Transverse colon (tissue), 4 donors: ENCODE measurements at regions not wholly inside any gene's neighbourhood (a gene's known extent, or its start where the extent isn't known, plus 50 kb on each side); places are given as distances from the start of the nearest gene placed in this dataset.

Source experiments
- DNase-seq: peaks from one replicate; pipeline ENCODE4 v3.0.0-alpha.2; 2019
- H3K27ac ChIP-seq, 4 donors: fragments of 200-600 bp; sonication (generic); 2 replicates each; pipeline ENCODE4 v1.5.1; 2016 to 2018; ENCODE audit warnings: inconsistent platforms in 4 of 4
- H3K27me3 ChIP-seq: fragments of 200-600 bp; sonication (generic); 2 replicates; pipeline ENCODE4 v1.5.1; 2017; ENCODE audit warnings: inconsistent platforms
- H3K36me3 ChIP-seq, 4 donors: fragments of 200-600 bp; sonication (generic); 2 replicates each; pipeline ENCODE4 v1.5.1; 2017 to 2019; ENCODE audit warnings: inconsistent platforms in 4 of 4
- H3K4me1 ChIP-seq, 4 donors: fragments of 200-600 bp; sonication (generic); 2 replicates each; pipeline ENCODE4 v1.5.1; 2017 to 2020; ENCODE audit warnings: inconsistent platforms in 4 of 4
- H3K4me3 ChIP-seq, 4 donors: fragments of 200-600 bp; sonication (generic); 1 replicate in 1 of 4; 2 replicates in 3 of 4; pipeline versions ENCODE4 v1.5.1 to v1.6.1; 2017 to 2019; ENCODE audit warnings: inconsistent platforms in 4 of 4
- H3K9me3 ChIP-seq, 2 donors: fragments of 200-600 bp; sonication (generic); 2 replicates each; pipeline ENCODE4 v1.5.1; 2017 to 2019; ENCODE audit warnings: inconsistent platforms in 2 of 2
- CTCF ChIP-seq, 5 experiments: fragments of 200-600 bp in 3 of 5; fragments of 450-650 bp in 2 of 5; sonication (generic) in 3 of 5; IDR thresholded peaks; 1 replicate in 2 of 5; 2 replicates in 3 of 5; pipeline ENCODE4 v1.5.1; 2016 to 2017; ENCODE audit warnings: antibody characterized with exemption in 5 of 5, inconsistent platforms in 3 of 5, mild to moderate bottlenecking in 2 of 5, moderate library complexity in 1 of 5
- EP300 ChIP-seq: sonication (generic); formaldehyde crosslinking; IDR thresholded peaks from one replicate; pipeline ENCODE4 v1.6.1; 2017; ENCODE audit warnings: antibody characterized with exemption, low read depth
- POLR2A ChIP-seq: fragments of 450-650 bp; IDR thresholded peaks from one replicate; pipeline ENCODE4 v1.6.1; 2016; ENCODE audit warnings: antibody characterized with exemption, mild to moderate bottlenecking, moderate library complexity
- POLR2AphosphoS5 ChIP-seq, 3 donors: sonication (generic); formaldehyde crosslinking; IDR thresholded peaks; one replicate each; pipeline ENCODE4 v1.6.1; 2016; ENCODE audit warnings: antibody characterized with exemption in 3 of 3
- WGBS, 2 donors: methylation state at CpG; one replicate each; pipeline ENCODE4 v1.1.5; 2018; ENCODE audit warnings: low coverage in 1 of 2; 5-methylcytosine and 5-hydroxymethylcytosine counted together
- in situ Hi-C, 4 donors: fragments of 200-750 bp; cut with MboI; loops; one replicate each; pipeline versions ENCODE4 v1.15.0 to v1.15.1; 2017; ENCODE audit warnings: low sequenced_read_pairs in 3 of 4, low pct_ligation_motif_present in 1 of 4, low pct_unique_long_range_greater_than_20kb in 1 of 4
- intact Hi-C: fragments of 100-400 bp; cut with DNase I; formaldehyde crosslinking; loops from one replicate; pipeline ENCODE4 v1.15.1; 2023; ENCODE audit warnings: low total_unique reads

GRCh38 chr12:104877103-104877705, 80.9 kb downstream of the SLC41A2 start:
- TF ChIP-seq CTCF (IDR thresholded peaks at IDR 0.05) (peak in 4 of 5 experiments; percentile 42 to 67 (median 55)), POLR2AphosphoS5 (IDR thresholded peaks at IDR 0.05) (no peak)
- Histone ChIP-seq H3K4me3 (no peak overlapping the region), H3K36me3 (no peaks in the 10 kb centered on the region), H3K27me3 (no peaks in the 10 kb centered on the region), H3K27ac (no peak overlapping the region), H3K4me1 (no peaks in the 10 kb centered on the region), H3K9me3 (no peaks in the 10 kb centered on the region)
- intact Hi-C loops = loop anchor here (5.0 kb wide), 1 partner anchor 495 kb away; no protein-coding TSS in a partner anchor
- 44 to 79% methylated on average over 3 of the region's 3 CpGs for WGBS, 2 donors
- peak; percentile 15 for DNase-seq
- in situ Hi-C loops = loop anchor here (5.0 to 10.0 kb wide), 2 partner anchors 492 to 495 kb away; no protein-coding TSS in a partner anchor

DNA sequence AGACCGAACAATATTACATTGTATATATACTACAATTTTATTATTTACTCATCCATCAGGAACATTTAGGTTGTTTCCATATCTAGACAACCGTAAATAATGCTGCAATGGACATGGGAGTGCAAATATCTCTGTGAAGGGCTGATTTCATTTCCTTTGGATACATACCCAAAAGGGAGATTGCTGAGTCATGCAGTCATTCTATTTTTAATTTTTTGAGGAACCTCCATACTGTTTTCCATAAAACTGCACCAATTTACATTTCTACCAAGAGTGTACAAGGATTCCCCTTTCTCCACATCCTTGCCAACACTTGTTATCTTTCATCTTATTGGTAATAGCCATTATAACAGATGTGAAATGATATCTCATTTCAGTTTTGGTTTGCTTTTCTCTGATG, 84.7 kb downstream of the SLC41A2 start:
- Histone ChIP-seq H3K9me3 (no peaks in the 10 kb centered on the region), H3K4me1 (no peaks in the 10 kb centered on the region), H3K27ac (no peak overlapping the region), H3K27me3 (no peaks in the 10 kb centered on the region), H3K36me3 (no peaks in the 10 kb centered on the region), H3K4me3 (no peak overlapping the region)
- no peak for DNase-seq
- no peak for TF ChIP-seq POLR2AphosphoS5 (IDR thresholded peaks at IDR 0.05)
- no peak for TF ChIP-seq CTCF (IDR thresholded peaks at IDR 0.05)
- no peak for TF ChIP-seq EP300
- no peak for TF ChIP-seq POLR2A
- 85 to 92% methylated on average over 2 of the region's 2 CpGs for WGBS, 2 donors
- in situ Hi-C loops (loop anchor here in 3 of 4 donors (10.0 to 25.0 kb wide), 2 partner anchors 489 to 661 kb away; partner anchors contain the start of gene TXNRD1 (in 1 of the 3)), intact Hi-C loops (no loop called here)

- Histone ChIP-seq H3K36me3 (no peaks in the 10 kb centered on the region), H3K9me3 (no peaks in the 10 kb centered on the region), H3K27ac (no peak overlapping the region), H3K4me1 (no peaks in the 10 kb centered on the region), H3K27me3 (no peaks in the 10 kb centered on the region), H3K4me3 (no peak overlapping the region)
- 92 to 96% methylated on average over 1 of the region's 1 CpG for WGBS, 2 donors
- intact Hi-C loops (no loop called here), in situ Hi-C loops (loop anchor here in 3 of 4 donors (10.0 to 25.0 kb wide), 2 partner anchors 486 to 658 kb away; partner anchors contain the start of gene TXNRD1 (in 1 of the 3))
- TF ChIP-seq EP300 = no peak
- TF ChIP-seq CTCF (IDR thresholded peaks at IDR 0.05) = no peak
- TF ChIP-seq POLR2A = no peak
- TF ChIP-seq POLR2AphosphoS5 (IDR thresholded peaks at IDR 0.05) = no peak
- DNase-seq = no peak
Measured at GRCh38 chr12:104870797-104871196, 87.3 kb downstream of the SLC41A2 start.

- H3K4me3 ChIP-seq = no peak overlapping the region
- intact Hi-C loops = no loop called here
- H3K27ac ChIP-seq = no peak overlapping the region
- TF ChIP-seq POLR2A (no peak), EP300 (no peak), POLR2AphosphoS5 (IDR thresholded peaks at IDR 0.05) (no peak), CTCF (IDR thresholded peaks at IDR 0.05) (no peak)
- H3K36me3 ChIP-seq = no peaks in the 10 kb centered on the region
- no peak for DNase-seq
- H3K4me1 ChIP-seq = peaks cover 0 to 7% (median 0%) of the 10 kb centered on the region in 4 donors
- no peaks in the 10 kb centered on the region for H3K9me3 ChIP-seq
- H3K27me3 ChIP-seq = no peaks in the 10 kb centered on the region
- 72 to 79% methylated on average over 2 of the region's 2 CpGs for WGBS, 2 donors
- in situ Hi-C loops = loop anchor here in 1 of 4 donors (25.0 kb wide), 1 partner anchor 654 kb away; the partner anchor contains the start of gene TXNRD1
Measured at GRCh38 chr12:104866291-104866690, 91.8 kb downstream of the SLC41A2 start.
